HG03196 (cell line): ENCODE measurements at regions not wholly inside any gene's neighbourhood (a gene's known extent, or its start where the extent isn't known, plus 50 kb on each side); places are given as distances from the start of the nearest gene placed in this dataset.

ENCODE experiments used
- ATAC-seq: cut with Tn5 transposase; IDR thresholded peaks from one replicate; pipeline ENCODE4 v1.9.1; 2021; ENCODE audit not compliant: unreplicated experiment

GRCh38 chr4:35734381-35735098 lies 509.8 kb downstream of the ARAP2 start:
- peak; percentile 61 for ATAC-seq

GRCh38 chr4:35739308-35739707 lies 505.0 kb downstream of the ARAP2 start:
- ATAC-seq: no peak

GRCh38 chr4:35754047-35754446 lies 490.3 kb downstream of the ARAP2 start:
- no peak for ATAC-seq

- no peak for ATAC-seq
These were observed 486.5 kb downstream of the ARAP2 start for GRCh38 chr4:35757836-35758235.

- ATAC-seq: no peak
These were observed 483.5 kb downstream of the ARAP2 start for GRCh38 chr4:35760807-35761206.

GRCh38 chr4:35771571-35771970 lies 472.7 kb downstream of the ARAP2 start:
- ATAC-seq: no peak

- no peak for ATAC-seq
These were observed 472.0 kb downstream of the ARAP2 start for GRCh38 chr4:35772291-35772690.

GRCh38 chr4:35789899-35790574 lies 454.3 kb downstream of the ARAP2 start:
- ATAC-seq: no peak

GRCh38 chr4:35793045-35793722 lies 451.1 kb downstream of the ARAP2 start:
- ATAC-seq: no peak

- no peak for ATAC-seq
These were observed 450.5 kb downstream of the ARAP2 start for GRCh38 chr4:35793766-35794165.

- no peak for ATAC-seq
These were observed 443.6 kb downstream of the ARAP2 start for GRCh38 chr4:35800669-35801068.

- ATAC-seq: no peak
These were observed 441.7 kb downstream of the ARAP2 start for GRCh38 chr4:35802644-35803043.

- no peak for ATAC-seq
These were observed 425.8 kb downstream of the ARAP2 start for GRCh38 chr4:35818520-35818919.

GRCh38 chr4:35820003-35820402 lies 424.3 kb downstream of the ARAP2 start:
- ATAC-seq: no peak

- no peak for ATAC-seq
These were observed 420.1 kb downstream of the ARAP2 start for GRCh38 chr4:35824231-35824630.

GRCh38 chr4:35835893-35836292 lies 408.4 kb downstream of the ARAP2 start:
- no peak for ATAC-seq

GRCh38 chr4:35836596-35836995 lies 407.7 kb downstream of the ARAP2 start:
- no peak for ATAC-seq

- no peak for ATAC-seq
These were observed 377.3 kb downstream of the ARAP2 start for GRCh38 chr4:35867057-35867456.

- ATAC-seq: no peak
These were observed 372.0 kb downstream of the ARAP2 start for GRCh38 chr4:35872273-35872672.

GRCh38 chr4:35879479-35879878 lies 364.8 kb downstream of the ARAP2 start:
- no peak for ATAC-seq

GRCh38 chr4:35883108-35883507 lies 361.2 kb downstream of the ARAP2 start:
- no peak for ATAC-seq
